Endothelial cell of umbilical vein (primary cell): ENCODE measurements at regions not wholly inside any gene's neighbourhood (a gene's known extent, or its start where the extent isn't known, plus 50 kb on each side); places are given as distances from the start of the nearest gene placed in this dataset.

Experiments used
- BruUV-seq: library from RNA; stranded (reverse); fragments of 400-500 nt; replicated peaks from 2 replicates; lab custom pipeline; 2021; lab: Mats Ljungman, UMichigan
- CTCF ChIA-PET: fragments of 300-600, 350-600 bp; sonication (Branson Sonifier 250); formaldehyde crosslinking; loops from one replicate; lab custom pipeline; 2021; ENCODE audit warnings: antibody characterized with exemption, inconsistent platforms; lab: Charles Lee
- POLR2A ChIA-PET: fragments of 300-600, 350-600 bp; sonication (Branson Sonifier 250); formaldehyde crosslinking; loops from one replicate; lab custom pipeline; 2021; ENCODE audit warnings: antibody characterized with exemption, inconsistent platforms; lab: Charles Lee
- DNase-seq: peaks from one replicate; pipeline ENCODE4 v3.0.0-alpha.2; 2011; ENCODE audit warnings: low read depth, low spot score
- FAIRE-seq: peaks from 2 replicates; lab custom pipeline; 2011; peaks lifted over from hg19 to GRCh38; lab: Jason Lieb, UNC
- H2AFZ ChIP-seq: 2 replicates; pipeline ENCODE4 v1.6.0; 2012; ENCODE audit warnings: low read depth, low read length, control low read depth, inconsistent platforms
- H3K27ac ChIP-seq: 2 replicates; pipeline ENCODE4 v1.5.1; 2011; ENCODE audit warnings: low read depth, mild to moderate bottlenecking, control low read depth, low read length, moderate library complexity; ENCODE audit not compliant: insufficient read depth
- H3K27me3 ChIP-seq, 2 experiments: 2 replicates each; pipeline versions ENCODE4 v1.6.0 to v1.6.1; 2011; ENCODE audit warnings: low read length in 2 of 2, mixed read lengths in 1 of 2; ENCODE audit not compliant: control insufficient read depth in 2 of 2, insufficient read depth in 2 of 2
- H3K36me3 ChIP-seq, 2 experiments: 2 replicates in 1 of 2; 3 replicates in 1 of 2; pipeline ENCODE4 v1.5.1; 2011; ENCODE audit warnings: low read length in 2 of 2, mild to moderate bottlenecking in 1 of 2, moderate library complexity in 1 of 2; ENCODE audit not compliant: control insufficient read depth in 2 of 2, insufficient read depth in 2 of 2; ENCODE audit errors: extremely low read depth in 1 of 2
- H3K4me1 ChIP-seq: 3 replicates; pipeline ENCODE4 v1.5.1; 2011; ENCODE audit warnings: mild to moderate bottlenecking, low read length; ENCODE audit not compliant: control insufficient read depth, insufficient read depth; ENCODE audit errors: extremely low read depth
- H3K4me2 ChIP-seq: 2 replicates; pipeline ENCODE4 v1.6.1; 2011; ENCODE audit warnings: low read length, control low read depth, mixed read lengths; ENCODE audit not compliant: insufficient read depth
- H3K4me3 ChIP-seq, 3 experiments: fragments of 200-600 bp in 1 of 3; sonication (generic), shearing (Covaris generic) in 1 of 3; replicated peaks in 1 of 3; 2 replicates each; pipeline ENCODE4 v1.5.1; 2011 to 2016; ENCODE audit warnings: control low read depth in 3 of 3, low read length in 3 of 3, mild to moderate bottlenecking in 2 of 3, inconsistent platforms in 1 of 3, low read depth in 1 of 3, moderate library complexity in 1 of 3; ENCODE audit not compliant: insufficient read depth in 1 of 3
- H3K79me2 ChIP-seq: 2 replicates; pipeline ENCODE4 v1.6.0; 2012; ENCODE audit warnings: low read length, inconsistent platforms; ENCODE audit not compliant: control insufficient read depth, insufficient read depth
- H3K9ac ChIP-seq: replicated peaks from 2 replicates; pipeline ENCODE3; 2011; ENCODE audit warnings: low read length, control low read depth; ENCODE audit not compliant: insufficient read depth; ENCODE audit errors: extremely low read depth
- H3K9me1 ChIP-seq: replicated peaks from 3 replicates; pipeline ENCODE4 v1.6.0; 2011; ENCODE audit warnings: mild to moderate bottlenecking, low read length; ENCODE audit not compliant: control insufficient read depth, insufficient read depth; ENCODE audit errors: extremely low read depth
- H3K9me3 ChIP-seq: replicated peaks from 2 replicates; pipeline ENCODE4 v1.5.1; 2012; ENCODE audit warnings: low read length, inconsistent platforms; ENCODE audit not compliant: control insufficient read depth, insufficient read depth
- H4K20me1 ChIP-seq: replicated peaks from 2 replicates; pipeline ENCODE3; 2011; ENCODE audit warnings: mild to moderate bottlenecking, low read length; ENCODE audit not compliant: control insufficient read depth, insufficient read depth; ENCODE audit errors: extremely low read depth
- CTCF ChIP-seq, 2 donors: IDR thresholded peaks; 1 replicate in 1 of 2; 2 replicates in 1 of 2; pipeline ENCODE4 v1.5.1; 2011; ENCODE audit warnings: low read length in 2 of 2, mild to moderate bottlenecking in 2 of 2, moderate library complexity in 2 of 2, control low read depth in 1 of 2, inconsistent platforms in 1 of 2, low read depth in 1 of 2; ENCODE audit not compliant: insufficient read depth in 1 of 2; ENCODE audit errors: extremely low read depth in 1 of 2
- EZH2 ChIP-seq: IDR thresholded peaks from 2 replicates; pipeline ENCODE4 v1.6.1; 2012; ENCODE audit warnings: borderline replicate concordance, low read depth, mild to moderate bottlenecking, moderate library complexity, low read length, inconsistent platforms; ENCODE audit not compliant: severe bottlenecking
- FOS ChIP-seq: IDR thresholded peaks from 2 replicates; pipeline ENCODE4 v1.6.1; 2011; ENCODE audit warnings: mild to moderate bottlenecking, low read length, moderate library complexity, borderline replicate concordance; ENCODE audit not compliant: insufficient read depth
- GATA2 ChIP-seq: IDR thresholded peaks from 2 replicates; pipeline ENCODE4 v1.7.0; 2011; ENCODE audit warnings: low read depth, mild to moderate bottlenecking, moderate library complexity, mixed read lengths, low read length; ENCODE audit not compliant: insufficient read length, insufficient read depth
- JUN ChIP-seq: IDR thresholded peaks from 2 replicates; pipeline ENCODE4 v1.6.1; 2011; ENCODE audit warnings: borderline replicate concordance, low read depth; ENCODE audit not compliant: insufficient read length, insufficient read depth
- MAX ChIP-seq: IDR thresholded peaks from 2 replicates; pipeline ENCODE4 v1.6.1; 2011; ENCODE audit not compliant: insufficient read depth, insufficient read length
- MYC ChIP-seq: IDR thresholded peaks from one replicate; pipeline ENCODE4 v1.6.1; 2011; ENCODE audit warnings: mild to moderate bottlenecking, low read depth, low read length
- POLR2A ChIP-seq: IDR thresholded peaks from 2 replicates; pipeline ENCODE4 v1.6.1; 2012; ENCODE audit warnings: low read depth, mild to moderate bottlenecking, control low read depth, low read length
- POLR2AphosphoS5 ChIP-seq: IDR thresholded peaks from 2 replicates; pipeline ENCODE4 v1.6.1; 2012; ENCODE audit warnings: low read depth, mild to moderate bottlenecking, control low read depth, low read length, moderate library complexity; ENCODE audit not compliant: insufficient read depth
- dilution Hi-C: fragments of 300-500 bp; cut with MboI; formaldehyde crosslinking; loops from one replicate; pipeline ENCODE4 v1.15.0; 2019; ENCODE audit warnings: low sequenced_read_pairs; ENCODE audit not compliant: extremely low pct_ligation_motif_present
- intact Hi-C: fragments of 100-400 bp; cut with micrococcal nuclease; formaldehyde crosslinking; loops from one replicate; pipeline ENCODE4 v1.10.0; 2022

GRCh38 chr20:56988446-56988845 is 278.0 kb downstream of the BMP7 start:
- intact Hi-C loops (no loop called here), dilution Hi-C loops (no loop called here)
- Histone ChIP-seq H3K4me1 (no peaks in the 10 kb centered on the region), H3K9me1 (no peaks in the 10 kb centered on the region), H3K27me3 (no peaks in the 10 kb centered on the region), H2AFZ (no peak overlapping the region), H3K4me3 (no peak overlapping the region), H3K27ac (no peak overlapping the region), H3K9me3 (no peaks in the 10 kb centered on the region), H3K4me2 (no peak overlapping the region), H3K36me3 (no peaks in the 10 kb centered on the region), H4K20me1 (no peaks in the 10 kb centered on the region), H3K79me2 (no peaks in the 10 kb centered on the region), H3K9ac (no peak overlapping the region)
- no peak for FAIRE-seq
- CTCF ChIA-PET = no interaction called here
- TF ChIP-seq EZH2 (no peak), POLR2A (no peak), FOS (no peak), GATA2 (no peak), MAX (no peak), POLR2AphosphoS5 (no peak), JUN (no peak), MYC (no peak), CTCF (IDR thresholded peaks at IDR 0.05; ENCODE audit: extremely low read depth in 1 of 2, insufficient read depth in 1 of 2, low read depth in 1 of 2, low read length in 2 of 2) (no peak)
- POLR2A ChIA-PET = no interaction called here
- no TSS peak for BruUV-seq
- no peak for DNase-seq
